HCT116 (cell line): ENCODE measurements at regions not wholly inside any gene's neighbourhood (a gene's known extent, or its start where the extent isn't known, plus 50 kb on each side); places are given as distances from the start of the nearest gene placed in this dataset.

Experiments
- SP1 ChIP-seq: IDR thresholded peaks from 2 replicates; pipeline ENCODE4 v1.6.1; 2012; ENCODE audit warnings: low read depth
- YY1 ChIP-seq: IDR thresholded peaks from 2 replicates; pipeline ENCODE4 v1.6.1; 2011; ENCODE audit warnings: low read length, low read depth, moderate library complexity, mild to moderate bottlenecking; ENCODE audit not compliant: insufficient replicate concordance; ENCODE audit errors: extremely low read depth
- ZBTB33 ChIP-seq: IDR thresholded peaks from 2 replicates; pipeline ENCODE4 v1.6.1; 2011; ENCODE audit warnings: mild to moderate bottlenecking, low read length, moderate library complexity; ENCODE audit not compliant: insufficient replicate concordance; ENCODE audit errors: extremely low read depth
- TF ChIP-seq, protein P1 (sequence below), 3 experiments: fragments of 200-600 bp in 1 of 3; sonication (generic) in 1 of 3; IDR thresholded peaks in 2 of 3; conservative IDR thresholded peaks in 1 of 3; 2 replicates each; pipeline ENCODE4 v1.5.1; 2012 to 2017; ENCODE audit warnings: low read depth in 2 of 3, low read length in 2 of 3, antibody characterized with exemption in 1 of 3, borderline replicate concordance in 1 of 3, control low read depth in 1 of 3, mild to moderate bottlenecking in 1 of 3, mixed read lengths in 1 of 3, mixed run types in 1 of 3, moderate library complexity in 1 of 3; ENCODE audit not compliant: insufficient read depth in 1 of 3
- TF ChIP-seq, protein P2 (sequence below): IDR thresholded peaks from 2 replicates; pipeline ENCODE4 v1.6.1; 2012

DNA sequence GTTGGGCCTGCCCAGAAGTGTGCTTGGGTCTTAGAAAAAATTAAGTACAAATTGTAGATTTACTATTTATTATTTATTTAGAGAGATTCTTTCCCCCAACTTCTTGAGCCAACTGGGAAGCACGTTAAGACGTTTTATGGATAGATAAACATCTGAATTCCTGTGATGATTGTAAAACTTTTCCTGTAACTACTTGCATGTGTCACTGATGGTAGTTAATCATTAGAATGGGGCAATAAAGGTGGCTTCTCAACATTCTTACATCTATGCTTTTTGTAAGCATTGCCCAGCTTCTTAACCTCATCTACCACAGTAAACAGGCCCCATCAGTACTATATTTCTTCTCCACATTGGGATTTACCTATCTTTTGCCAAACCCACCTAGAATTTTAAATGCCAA is 559.8 kb downstream of the LMO4 start:
- TF ChIP-seq YY1 (no peak), ZBTB33 (no peak), SP1 (no peak)
- TF ChIP-seq, protein P1, sequence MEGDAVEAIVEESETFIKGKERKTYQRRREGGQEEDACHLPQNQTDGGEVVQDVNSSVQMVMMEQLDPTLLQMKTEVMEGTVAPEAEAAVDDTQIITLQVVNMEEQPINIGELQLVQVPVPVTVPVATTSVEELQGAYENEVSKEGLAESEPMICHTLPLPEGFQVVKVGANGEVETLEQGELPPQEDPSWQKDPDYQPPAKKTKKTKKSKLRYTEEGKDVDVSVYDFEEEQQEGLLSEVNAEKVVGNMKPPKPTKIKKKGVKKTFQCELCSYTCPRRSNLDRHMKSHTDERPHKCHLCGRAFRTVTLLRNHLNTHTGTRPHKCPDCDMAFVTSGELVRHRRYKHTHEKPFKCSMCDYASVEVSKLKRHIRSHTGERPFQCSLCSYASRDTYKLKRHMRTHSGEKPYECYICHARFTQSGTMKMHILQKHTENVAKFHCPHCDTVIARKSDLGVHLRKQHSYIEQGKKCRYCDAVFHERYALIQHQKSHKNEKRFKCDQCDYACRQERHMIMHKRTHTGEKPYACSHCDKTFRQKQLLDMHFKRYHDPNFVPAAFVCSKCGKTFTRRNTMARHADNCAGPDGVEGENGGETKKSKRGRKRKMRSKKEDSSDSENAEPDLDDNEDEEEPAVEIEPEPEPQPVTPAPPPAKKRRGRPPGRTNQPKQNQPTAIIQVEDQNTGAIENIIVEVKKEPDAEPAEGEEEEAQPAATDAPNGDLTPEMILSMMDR (IDR thresholded peaks at IDR 0.05 in 2 of 3, conservative IDR thresholded peaks at IDR 0.05 in 1 of 3; ENCODE audit: borderline replicate concordance in 1 of 3, insufficient read depth in 1 of 3, low read depth in 2 of 3, low read length in 2 of 3) = no peak
- TF ChIP-seq, protein P2, sequence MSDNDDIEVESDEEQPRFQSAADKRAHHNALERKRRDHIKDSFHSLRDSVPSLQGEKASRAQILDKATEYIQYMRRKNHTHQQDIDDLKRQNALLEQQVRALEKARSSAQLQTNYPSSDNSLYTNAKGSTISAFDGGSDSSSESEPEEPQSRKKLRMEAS = no peak
